IMR-90 (cell line): ENCODE measurements at regions not wholly inside any gene's neighbourhood (a gene's known extent, or its start where the extent isn't known, plus 50 kb on each side); places are given as distances from the start of the nearest gene placed in this dataset.

Experiments
- ATAC-seq: fragments of 200-7000 bp; cut with Tn5 transposase; 2 replicates; pipeline ENCODE4 v1.9.1; 2020; ENCODE audit warnings: low read depth, mild to moderate bottlenecking, moderate library complexity
- BruUV-seq: library from RNA; stranded (reverse); fragments of 400-500 nt; replicated peaks from 2 replicates; lab custom pipeline; 2021; lab: Mats Ljungman, UMichigan
- CTCF ChIA-PET: fragments of 300-600 bp; formaldehyde crosslinking; extraction: SDS; loops from one replicate; lab custom pipeline; 2021; ENCODE audit warnings: antibody characterized with exemption; lab: Yijun Ruan, JAX
- POLR2A ChIA-PET: fragments of 300-600 bp; sonication (Branson Sonifier 250); formaldehyde crosslinking; loops from one replicate; lab custom pipeline; 2022; ENCODE audit warnings: antibody characterized with exemption; ENCODE audit not compliant: unreplicated experiment; lab: Charles Lee
- DNase-seq: peaks from one replicate; pipeline ENCODE4 v3.0.0; 2013
- H2AFZ ChIP-seq: replicated peaks from 2 replicates; pipeline ENCODE3; 2013; ENCODE audit warnings: low read length, mild to moderate bottlenecking; ENCODE audit not compliant: poor library complexity
- H2AK5ac ChIP-seq: 2 replicates; pipeline ENCODE4 v1.6.1; 2013; ENCODE audit warnings: low read depth, low read length, inconsistent platforms
- H2AK9ac ChIP-seq: replicated peaks from 2 replicates; pipeline ENCODE3; 2013; ENCODE audit warnings: mild to moderate bottlenecking, low read depth, low read length, moderate library complexity; ENCODE audit not compliant: poor library complexity
- H2BK120ac ChIP-seq: 2 replicates; pipeline ENCODE4 v1.6.1; 2013; ENCODE audit warnings: low read depth, low read length, inconsistent platforms
- H2BK15ac ChIP-seq: 3 replicates; pipeline ENCODE4 v1.6.1; 2013; ENCODE audit warnings: low read depth, low read length, inconsistent platforms
- H2BK20ac ChIP-seq: 2 replicates; pipeline ENCODE4 v1.6.1; 2013; ENCODE audit warnings: low read depth, mild to moderate bottlenecking, inconsistent platforms, low read length, moderate library complexity
- H2BK5ac ChIP-seq: 2 replicates; pipeline ENCODE4 v1.6.1; 2013; ENCODE audit warnings: mild to moderate bottlenecking, low read depth, low read length, inconsistent platforms; ENCODE audit not compliant: poor library complexity, severe bottlenecking
- H3K14ac ChIP-seq: replicated peaks from 2 replicates; pipeline ENCODE4 v1.6.1; 2013; ENCODE audit warnings: low read depth, low read length, inconsistent platforms
- H3K18ac ChIP-seq: 2 replicates; pipeline ENCODE4 v1.6.1; 2013; ENCODE audit warnings: low read depth, low read length, control low read depth
- H3K23ac ChIP-seq: 2 replicates; pipeline ENCODE4 v1.6.1; 2013; ENCODE audit warnings: low read depth, low read length, inconsistent platforms
- H3K27ac ChIP-seq: 2 replicates; pipeline ENCODE4 v1.5.1; 2013; ENCODE audit warnings: mild to moderate bottlenecking, control low read depth, low read length; ENCODE audit not compliant: insufficient read depth
- H3K27me3 ChIP-seq: 2 replicates; pipeline ENCODE4 v1.6.1; 2013; ENCODE audit warnings: low read length; ENCODE audit not compliant: control insufficient read depth, insufficient read depth
- H3K36me3 ChIP-seq: 2 replicates; pipeline ENCODE4 v1.6.1; 2013; ENCODE audit warnings: low read length, mixed read lengths; ENCODE audit not compliant: control insufficient read depth, insufficient read depth
- H3K4ac ChIP-seq: 2 replicates; pipeline ENCODE4 v1.6.1; 2013; ENCODE audit warnings: low read depth, low read length, inconsistent platforms
- H3K4me1 ChIP-seq: 2 replicates; pipeline ENCODE4 v1.6.1; 2013; ENCODE audit warnings: low read length, mixed read lengths; ENCODE audit not compliant: control insufficient read depth, insufficient read depth
- H3K4me2 ChIP-seq: 2 replicates; pipeline ENCODE4 v1.6.1; 2013; ENCODE audit warnings: low read depth, mild to moderate bottlenecking, control low read depth, low read length, moderate library complexity
- H3K4me3 ChIP-seq: 2 replicates; pipeline ENCODE4 v1.5.1; 2013; ENCODE audit warnings: low read depth, mild to moderate bottlenecking, control low read depth, low read length, moderate library complexity; ENCODE audit not compliant: insufficient read depth
- H3K56ac ChIP-seq: 2 replicates; pipeline ENCODE4 v1.6.1; 2013; ENCODE audit warnings: low read length, inconsistent platforms; ENCODE audit not compliant: insufficient read depth; ENCODE audit errors: extremely low read depth
- H3K79me1 ChIP-seq, 2 experiments: 2 replicates each; pipeline ENCODE4 v1.6.1; 2013; ENCODE audit warnings: low read length in 2 of 2, inconsistent platforms in 1 of 2, low read depth in 1 of 2
- H3K9ac ChIP-seq: 2 replicates; pipeline ENCODE4 v1.6.1; 2013; ENCODE audit warnings: low read depth, low read length, control low read depth
- H3K9me1 ChIP-seq: 2 replicates; pipeline ENCODE4 v1.6.1; 2013; ENCODE audit warnings: low read length, inconsistent platforms; ENCODE audit not compliant: insufficient read depth
- H3K9me3 ChIP-seq: 2 replicates; pipeline ENCODE4 v1.6.1; 2013; ENCODE audit warnings: low read length; ENCODE audit not compliant: control insufficient read depth, insufficient read depth
- H4K20me1 ChIP-seq: 2 replicates; pipeline ENCODE4 v1.6.1; 2013; ENCODE audit warnings: low read length, inconsistent platforms; ENCODE audit not compliant: insufficient read depth
- H4K5ac ChIP-seq: 2 replicates; pipeline ENCODE4 v1.6.1; 2013; ENCODE audit warnings: mild to moderate bottlenecking, low read depth, low read length, control low read depth
- H4K8ac ChIP-seq, 2 experiments: 2 replicates each; pipeline ENCODE4 v1.6.1; 2013; ENCODE audit warnings: low read depth in 2 of 2, low read length in 2 of 2, control low read depth in 1 of 2, inconsistent platforms in 1 of 2
- H4K91ac ChIP-seq: 2 replicates; pipeline ENCODE4 v1.6.1; 2013; ENCODE audit warnings: low read depth, low read length, inconsistent platforms; ENCODE audit not compliant: insufficient read depth
- BHLHE40 ChIP-seq: fragments of 150-350 bp; IDR thresholded peaks from 2 replicates; pipeline ENCODE4 v1.6.1; 2016; ENCODE audit warnings: mild to moderate bottlenecking, low read depth, low read length
- CEBPB ChIP-seq: IDR thresholded peaks from 2 replicates; pipeline ENCODE4 v1.6.1; 2012; ENCODE audit warnings: low read depth, low read length, improper control_type of control experiment
- CHD1 ChIP-seq: IDR thresholded peaks from 2 replicates; pipeline ENCODE4 v1.6.1; 2012; ENCODE audit warnings: low read depth, low read length, improper control_type of control experiment
- FOS ChIP-seq: fragments of 150-350 bp; IDR thresholded peaks from 2 replicates; pipeline ENCODE4 v1.6.1; 2016; ENCODE audit warnings: low read depth, low read length
- MAFK ChIP-seq: IDR thresholded peaks from 2 replicates; pipeline ENCODE4 v1.6.1; 2012; ENCODE audit warnings: low read depth, low read length, improper control_type of control experiment
- MAZ ChIP-seq: IDR thresholded peaks from 2 replicates; pipeline ENCODE4 v1.6.1; 2012; ENCODE audit warnings: low read depth, mild to moderate bottlenecking, low read length, improper control_type of control experiment, moderate library complexity, borderline replicate concordance
- MXI1 ChIP-seq: IDR thresholded peaks from 2 replicates; pipeline ENCODE4 v1.6.1; 2012; ENCODE audit warnings: low read depth, mild to moderate bottlenecking, low read length, moderate library complexity, borderline replicate concordance
- NFE2L2 ChIP-seq: fragments of 150-350 bp; IDR thresholded peaks from 2 replicates; pipeline ENCODE4 v1.6.1; 2016; ENCODE audit warnings: low read depth, mild to moderate bottlenecking, low read length
- POLR2A ChIP-seq: IDR thresholded peaks from 2 replicates; pipeline ENCODE4 v1.6.1; 2012; ENCODE audit warnings: mild to moderate bottlenecking, low read depth, low read length
- RAD21 ChIP-seq: IDR thresholded peaks from 2 replicates; pipeline ENCODE4 v1.6.1; 2012; ENCODE audit warnings: low read length, improper control_type of control experiment
- RCOR1 ChIP-seq: IDR thresholded peaks from 2 replicates; pipeline ENCODE4 v1.6.1; 2012; ENCODE audit warnings: mild to moderate bottlenecking, low read length, improper control_type of control experiment; ENCODE audit not compliant: insufficient replicate concordance
- RFX5 ChIP-seq: IDR thresholded peaks from 2 replicates; pipeline ENCODE4 v1.8.0; 2012; ENCODE audit warnings: low read depth, mild to moderate bottlenecking, low read length, moderate library complexity
- SMC3 ChIP-seq: fragments of 150-350 bp; IDR thresholded peaks from 2 replicates; pipeline ENCODE4 v1.6.1; 2016; ENCODE audit warnings: low read depth, mild to moderate bottlenecking, antibody characterized with exemption, low read length, moderate library complexity
- WGBS, 2 experiments: methylation state at CpG; one replicate each; pipeline versions ENCODE4 v1.1.5 to v1.1.7; 2013; ENCODE audit warnings: missing lambda C conversion rate in 2 of 2; ENCODE audit not compliant: insufficient read length in 1 of 2; ENCODE audit errors: extremely low coverage in 2 of 2; 5-methylcytosine and 5-hydroxymethylcytosine counted together
- dilution Hi-C: fragments of 300-500 bp; cut with HindIII; formaldehyde crosslinking; loops from one replicate; pipeline ENCODE4 v1.14.3; 2018; ENCODE audit warnings: low sequenced_read_pairs; ENCODE audit not compliant: unreplicated experiment
- in situ Hi-C: fragments of 300-500 bp; cut with MboI; formaldehyde crosslinking; loops from 3 replicates; pipeline ENCODE4 v1.14.3; 2019; ENCODE audit warnings: low sequenced_read_pairs, inconsistent platforms, mixed read lengths
- intact Hi-C: fragments of 100-400 bp; cut with micrococcal nuclease; formaldehyde crosslinking; loops from 2 replicates; pipeline ENCODE4 v1.10.0; 2022
- TF ChIP-seq, protein P1 (sequence below): fragments of 150-350 bp; IDR thresholded peaks from 2 replicates; pipeline ENCODE4 v1.6.1; 2016; ENCODE audit warnings: low read depth, mild to moderate bottlenecking, low read length, moderate library complexity, borderline replicate concordance
- TF ChIP-seq, protein P2 (sequence below): conservative IDR thresholded peaks from 2 replicates; pipeline ENCODE4 v1.5.1; 2012; ENCODE audit warnings: mild to moderate bottlenecking, low read depth, low read length, improper control_type of control experiment
- TF ChIP-seq, protein P3 (sequence below): fragments of 150-350 bp; IDR thresholded peaks from 2 replicates; pipeline ENCODE4 v1.6.1; 2017; ENCODE audit warnings: mild to moderate bottlenecking, antibody characterized with exemption, low read length, low read depth

DNA sequence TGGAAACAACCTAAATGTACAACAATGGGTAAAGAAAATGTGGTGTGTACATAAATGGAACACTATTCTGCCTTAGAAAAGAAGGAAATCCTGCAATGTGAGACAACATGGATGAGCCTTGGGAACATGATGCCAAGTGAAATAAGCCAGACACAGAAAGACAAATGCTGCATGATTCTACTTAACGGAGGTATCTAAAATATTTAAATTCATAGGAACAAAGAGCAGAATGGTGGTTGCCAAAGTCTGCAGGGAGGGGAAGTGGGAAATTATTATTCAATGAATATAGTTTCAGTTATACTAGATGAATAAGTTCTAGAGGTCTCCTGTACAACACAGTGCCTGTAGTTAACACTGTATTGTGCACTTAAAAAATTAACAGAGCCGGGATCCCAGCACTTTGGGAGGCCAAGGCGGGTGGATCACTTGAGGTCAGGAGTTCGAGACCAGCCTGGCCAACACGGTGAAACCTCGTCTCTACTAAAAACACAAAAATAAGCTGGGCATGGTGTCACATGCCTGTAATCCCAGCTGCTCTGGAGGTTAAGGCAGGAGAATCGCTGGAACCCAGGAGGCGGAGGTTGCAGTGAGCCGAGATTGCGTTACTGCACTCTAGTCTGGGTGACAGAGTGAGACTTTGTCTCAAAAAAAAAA is 71.4 kb upstream of the SNX9 start:
- Histone ChIP-seq H4K91ac (no peak overlapping the region), H4K5ac (no peak overlapping the region), H3K4me3 (no peak overlapping the region), H3K4me1 (no peaks in the 10 kb centered on the region), H2BK5ac (no peak overlapping the region), H3K56ac (no peak overlapping the region), H3K27me3 (peaks cover 4% of the 10 kb centered on the region), H2AK5ac (no peak overlapping the region), H3K4ac (no peak overlapping the region), H2BK20ac (no peak overlapping the region), H3K9me1 (no peaks in the 10 kb centered on the region), H3K18ac (no peak overlapping the region), H4K8ac (no peak overlapping the region), H2AFZ (no peak overlapping the region), H3K9ac (no peak overlapping the region), H3K23ac (no peak overlapping the region), H2AK9ac (no peak overlapping the region), H4K20me1 (no peaks in the 10 kb centered on the region), H3K9me3 (no peaks in the 10 kb centered on the region; the same call in 1 of the 2 replicates), H2BK15ac (no peak overlapping the region), H3K14ac (no peak overlapping the region), H2BK120ac (no peak overlapping the region), H3K4me2 (no peak overlapping the region), H3K79me1 (no peaks in the 10 kb centered on the region), H3K27ac (no peak overlapping the region), H3K36me3 (no peaks in the 10 kb centered on the region)
- TF ChIP-seq RCOR1 (no peak), MAZ (no peak), BHLHE40 (no peak), RAD21 (no peak), RFX5 (no peak), CHD1 (no peak), NFE2L2 (no peak), MAFK (no peak), SMC3 (no peak), FOS (no peak), CEBPB (no peak), POLR2A (no peak), MXI1 (no peak)
- TF ChIP-seq, protein P1, sequence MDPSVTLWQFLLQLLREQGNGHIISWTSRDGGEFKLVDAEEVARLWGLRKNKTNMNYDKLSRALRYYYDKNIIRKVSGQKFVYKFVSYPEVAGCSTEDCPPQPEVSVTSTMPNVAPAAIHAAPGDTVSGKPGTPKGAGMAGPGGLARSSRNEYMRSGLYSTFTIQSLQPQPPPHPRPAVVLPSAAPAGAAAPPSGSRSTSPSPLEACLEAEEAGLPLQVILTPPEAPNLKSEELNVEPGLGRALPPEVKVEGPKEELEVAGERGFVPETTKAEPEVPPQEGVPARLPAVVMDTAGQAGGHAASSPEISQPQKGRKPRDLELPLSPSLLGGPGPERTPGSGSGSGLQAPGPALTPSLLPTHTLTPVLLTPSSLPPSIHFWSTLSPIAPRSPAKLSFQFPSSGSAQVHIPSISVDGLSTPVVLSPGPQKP = no peak
- TF ChIP-seq, protein P2, sequence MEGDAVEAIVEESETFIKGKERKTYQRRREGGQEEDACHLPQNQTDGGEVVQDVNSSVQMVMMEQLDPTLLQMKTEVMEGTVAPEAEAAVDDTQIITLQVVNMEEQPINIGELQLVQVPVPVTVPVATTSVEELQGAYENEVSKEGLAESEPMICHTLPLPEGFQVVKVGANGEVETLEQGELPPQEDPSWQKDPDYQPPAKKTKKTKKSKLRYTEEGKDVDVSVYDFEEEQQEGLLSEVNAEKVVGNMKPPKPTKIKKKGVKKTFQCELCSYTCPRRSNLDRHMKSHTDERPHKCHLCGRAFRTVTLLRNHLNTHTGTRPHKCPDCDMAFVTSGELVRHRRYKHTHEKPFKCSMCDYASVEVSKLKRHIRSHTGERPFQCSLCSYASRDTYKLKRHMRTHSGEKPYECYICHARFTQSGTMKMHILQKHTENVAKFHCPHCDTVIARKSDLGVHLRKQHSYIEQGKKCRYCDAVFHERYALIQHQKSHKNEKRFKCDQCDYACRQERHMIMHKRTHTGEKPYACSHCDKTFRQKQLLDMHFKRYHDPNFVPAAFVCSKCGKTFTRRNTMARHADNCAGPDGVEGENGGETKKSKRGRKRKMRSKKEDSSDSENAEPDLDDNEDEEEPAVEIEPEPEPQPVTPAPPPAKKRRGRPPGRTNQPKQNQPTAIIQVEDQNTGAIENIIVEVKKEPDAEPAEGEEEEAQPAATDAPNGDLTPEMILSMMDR = no peak
- TF ChIP-seq, protein P3, sequence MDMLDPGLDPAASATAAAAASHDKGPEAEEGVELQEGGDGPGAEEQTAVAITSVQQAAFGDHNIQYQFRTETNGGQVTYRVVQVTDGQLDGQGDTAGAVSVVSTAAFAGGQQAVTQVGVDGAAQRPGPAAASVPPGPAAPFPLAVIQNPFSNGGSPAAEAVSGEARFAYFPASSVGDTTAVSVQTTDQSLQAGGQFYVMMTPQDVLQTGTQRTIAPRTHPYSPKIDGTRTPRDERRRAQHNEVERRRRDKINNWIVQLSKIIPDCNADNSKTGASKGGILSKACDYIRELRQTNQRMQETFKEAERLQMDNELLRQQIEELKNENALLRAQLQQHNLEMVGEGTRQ = no peak
- dilution Hi-C loops = no loop called here
- no TSS peak for BruUV-seq
- CTCF ChIA-PET = no interaction called here
- ATAC-seq (no peak), DNase-seq (no peak)
- in situ Hi-C loops = no loop called here
- POLR2A ChIA-PET = no interaction called here
- 96% methylated on average over 4 of the region's 10 CpGs; no CpG with 5 or more reads in 1 of the 2 experiments for WGBS, 2 experiments
- intact Hi-C loops = loop anchor here (10.0 kb wide), 1 partner anchor 87 kb away; no protein-coding TSS in a partner anchor
